H9 (cell line): ENCODE measurements at regions not wholly inside any gene's neighbourhood (a gene's known extent, or its start where the extent isn't known, plus 50 kb on each side); places are given as distances from the start of the nearest gene placed in this dataset.

Source experiments
- DNase-seq: peaks from one replicate; pipeline ENCODE4 v3.0.0-alpha.2; 2017
- H2AFZ ChIP-seq: one replicate; pipeline ENCODE4 v1.6.1; 2013; ENCODE audit warnings: mild to moderate bottlenecking, low read length, control low read depth, moderate library complexity
- H2AK5ac ChIP-seq: 2 replicates; pipeline ENCODE4 v1.6.1; 2013; ENCODE audit warnings: low read length, control low read depth, mixed read lengths; ENCODE audit not compliant: insufficient read length
- H2BK120ac ChIP-seq: one replicate; pipeline ENCODE4 v1.6.1; 2013; ENCODE audit warnings: low read depth, mild to moderate bottlenecking, low read length, control low read depth, inconsistent platforms; ENCODE audit not compliant: poor library complexity, severe bottlenecking
- H2BK12ac ChIP-seq: 2 replicates; pipeline ENCODE4 v1.6.1; 2013; ENCODE audit warnings: low read length, control low read depth, mixed read lengths, low read depth; ENCODE audit not compliant: insufficient read length
- H2BK15ac ChIP-seq: 2 replicates; pipeline ENCODE4 v1.6.1; 2013; ENCODE audit warnings: low read depth, low read length, control low read depth
- H2BK20ac ChIP-seq: one replicate; pipeline ENCODE4 v1.6.1; 2013; ENCODE audit warnings: low read depth, mild to moderate bottlenecking, low read length, control low read depth, inconsistent platforms; ENCODE audit not compliant: poor library complexity, severe bottlenecking
- H2BK5ac ChIP-seq: 2 replicates; pipeline ENCODE4 v1.6.1; 2013; ENCODE audit warnings: low read length, control low read depth, mixed read lengths; ENCODE audit not compliant: insufficient read length
- H3K14ac ChIP-seq: 2 replicates; pipeline ENCODE4 v1.6.1; 2013; ENCODE audit warnings: low read length, control low read depth; ENCODE audit not compliant: insufficient read depth
- H3K18ac ChIP-seq: 2 replicates; pipeline ENCODE4 v1.6.1; 2013; ENCODE audit warnings: low read depth, mild to moderate bottlenecking, mixed read lengths, low read length, control low read depth; ENCODE audit not compliant: insufficient read length
- H3K23ac ChIP-seq: 2 replicates; pipeline ENCODE4 v1.6.1; 2013; ENCODE audit warnings: low read length, control low read depth, mixed read lengths, low read depth; ENCODE audit not compliant: insufficient read length
- H3K23me2 ChIP-seq: 2 replicates; pipeline ENCODE4 v1.6.1; 2013; ENCODE audit warnings: low read depth, mild to moderate bottlenecking, mixed read lengths, low read length, control low read depth; ENCODE audit not compliant: insufficient read length, poor library complexity, severe bottlenecking
- H3K27ac ChIP-seq: 2 replicates; pipeline ENCODE4 v1.5.1; 2013; ENCODE audit warnings: low read length, control low read depth, mixed read lengths, low read depth; ENCODE audit not compliant: insufficient read length
- H3K27me3 ChIP-seq: 2 replicates; pipeline ENCODE4 v1.6.1; 2013; ENCODE audit warnings: low read length, control low read depth, inconsistent platforms; ENCODE audit not compliant: insufficient read depth
- H3K4ac ChIP-seq: 2 replicates; pipeline ENCODE4 v1.6.1; 2013; ENCODE audit warnings: low read depth, mild to moderate bottlenecking, control low read depth, inconsistent platforms, low read length, moderate library complexity
- H3K4me1 ChIP-seq: 2 replicates; pipeline ENCODE4 v1.6.1; 2013; ENCODE audit warnings: low read length, control low read depth, inconsistent platforms; ENCODE audit not compliant: insufficient read depth
- H3K4me2 ChIP-seq: 2 replicates; pipeline ENCODE4 v1.6.1; 2013; ENCODE audit warnings: low read length, control low read depth, mixed read lengths; ENCODE audit not compliant: insufficient read length, insufficient read depth
- H3K56ac ChIP-seq: 2 replicates; pipeline ENCODE4 v1.6.1; 2013; ENCODE audit warnings: low read depth, mild to moderate bottlenecking, mixed read lengths, low read length, control low read depth; ENCODE audit not compliant: insufficient read length
- H3K79me1 ChIP-seq: 2 replicates; pipeline ENCODE4 v1.6.1; 2013; ENCODE audit warnings: low read depth, mild to moderate bottlenecking, moderate library complexity, low read length, control low read depth, inconsistent platforms; ENCODE audit not compliant: insufficient read depth, poor library complexity, severe bottlenecking
- H3K79me2 ChIP-seq: 2 replicates; pipeline ENCODE4 v1.6.1; 2013; ENCODE audit warnings: low read length, control low read depth, inconsistent platforms; ENCODE audit not compliant: insufficient read depth
- H3K9ac ChIP-seq: 2 replicates; pipeline ENCODE4 v1.6.1; 2013; ENCODE audit warnings: low read length, control low read depth, mixed read lengths; ENCODE audit not compliant: insufficient read length; ENCODE audit errors: extremely low read depth
- H3K9me3 ChIP-seq: one replicate; pipeline ENCODE4 v1.6.1; 2013; ENCODE audit warnings: low read depth, low read length, inconsistent platforms; ENCODE audit not compliant: control insufficient read depth
- H3T11ph ChIP-seq: one replicate; pipeline ENCODE4 v1.6.1; 2013; ENCODE audit warnings: mild to moderate bottlenecking, low read length, control low read depth, inconsistent platforms
- H4K20me1 ChIP-seq: one replicate; pipeline ENCODE4 v1.6.1; 2013; ENCODE audit not compliant: control insufficient read depth, insufficient read length, insufficient read depth
- H4K5ac ChIP-seq: 2 replicates; pipeline ENCODE4 v1.6.1; 2013; ENCODE audit warnings: low read depth, mild to moderate bottlenecking, mixed read lengths, low read length, control low read depth; ENCODE audit not compliant: insufficient read length
- H4K8ac ChIP-seq: replicated peaks from 2 replicates; pipeline ENCODE4 v1.6.1; 2013; ENCODE audit warnings: low read length, control low read depth, mixed read lengths, low read depth; ENCODE audit not compliant: insufficient read length
- H4K91ac ChIP-seq: 2 replicates; pipeline ENCODE4 v1.6.1; 2013; ENCODE audit warnings: low read depth, mild to moderate bottlenecking, moderate library complexity, mixed read lengths, low read length, control low read depth; ENCODE audit not compliant: insufficient read length
- H3K27ac Mint-ChIP-seq, 3 experiments: 2 replicates in 2 of 3; 3 replicates in 1 of 3; pipeline ENCODE4 v1.8.0; 2020 to 2021; ENCODE audit warnings: mixed read lengths in 3 of 3, mild to moderate bottlenecking in 1 of 3, moderate library complexity in 1 of 3
- H3K27me3 Mint-ChIP-seq: 2 replicates; pipeline ENCODE4 v1.8.0; 2021; ENCODE audit warnings: low read depth, mild to moderate bottlenecking, moderate library complexity, mixed read lengths
- H3K36me3 Mint-ChIP-seq, 3 experiments: 2 replicates in 2 of 3; 3 replicates in 1 of 3; pipeline ENCODE4 v1.8.0; 2020 to 2021; ENCODE audit warnings: low read depth in 3 of 3, mixed read lengths in 3 of 3; ENCODE audit not compliant: insufficient read depth in 1 of 3
- H3K4me1 Mint-ChIP-seq, 2 experiments: 2 replicates each; pipeline ENCODE4 v1.8.0; 2020; ENCODE audit warnings: mixed read lengths in 2 of 2
- H3K4me3 Mint-ChIP-seq, 2 experiments: 2 replicates in 1 of 2; 3 replicates in 1 of 2; pipeline ENCODE4 v1.8.0; 2020 to 2021; ENCODE audit warnings: mild to moderate bottlenecking in 2 of 2, mixed read lengths in 2 of 2, moderate library complexity in 1 of 2
- H3K9me3 Mint-ChIP-seq, 2 experiments: 2 replicates in 1 of 2; 3 replicates in 1 of 2; pipeline ENCODE4 v1.8.0; 2020; ENCODE audit warnings: mild to moderate bottlenecking in 2 of 2, mixed read lengths in 2 of 2, moderate library complexity in 1 of 2
- WGBS: extraction: QIAGEN DNeasy Blood & Tissue Kit; methylation state at CpG from one replicate; pipeline ENCODE4 v1.1.7; 2013; ENCODE audit warnings: missing lambda C conversion rate, low lambda C conversion rate, mixed read lengths; ENCODE audit not compliant: insufficient read length; ENCODE audit errors: extremely low coverage; 5-methylcytosine and 5-hydroxymethylcytosine counted together
- TF ChIP-seq, protein P1 (sequence below): fragments of 200-600 bp; sonication (generic); conservative IDR thresholded peaks from 3 replicates; pipeline ENCODE4 v1.8.0; 2021; ENCODE audit warnings: antibody characterized with exemption, mild to moderate bottlenecking

DNA sequence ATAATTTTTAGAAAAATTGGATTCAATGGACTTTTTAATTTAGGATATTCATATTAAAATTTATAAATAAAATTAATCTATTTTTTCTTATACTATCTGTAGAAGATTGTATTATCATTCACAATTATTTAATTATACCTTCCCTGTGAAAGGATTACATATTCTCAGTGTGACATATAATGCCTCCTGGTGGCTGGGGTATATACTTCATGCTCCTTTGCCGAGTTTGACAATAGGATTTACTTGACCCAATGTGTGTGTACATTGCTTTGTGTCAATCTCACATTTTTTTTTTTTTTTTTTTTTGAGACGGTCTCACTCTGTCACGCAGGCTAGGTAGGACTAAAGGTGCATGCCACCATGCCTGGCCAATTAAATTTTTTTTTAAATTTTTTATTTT, 230.0 kb upstream of the CHD6 start:
- no peaks in the 10 kb centered on the region for H3K79me2 ChIP-seq
- DNase-seq = no peak
- no peak overlapping the region for H2BK15ac ChIP-seq
- H2BK20ac ChIP-seq = no peak overlapping the region
- TF ChIP-seq, protein P1, sequence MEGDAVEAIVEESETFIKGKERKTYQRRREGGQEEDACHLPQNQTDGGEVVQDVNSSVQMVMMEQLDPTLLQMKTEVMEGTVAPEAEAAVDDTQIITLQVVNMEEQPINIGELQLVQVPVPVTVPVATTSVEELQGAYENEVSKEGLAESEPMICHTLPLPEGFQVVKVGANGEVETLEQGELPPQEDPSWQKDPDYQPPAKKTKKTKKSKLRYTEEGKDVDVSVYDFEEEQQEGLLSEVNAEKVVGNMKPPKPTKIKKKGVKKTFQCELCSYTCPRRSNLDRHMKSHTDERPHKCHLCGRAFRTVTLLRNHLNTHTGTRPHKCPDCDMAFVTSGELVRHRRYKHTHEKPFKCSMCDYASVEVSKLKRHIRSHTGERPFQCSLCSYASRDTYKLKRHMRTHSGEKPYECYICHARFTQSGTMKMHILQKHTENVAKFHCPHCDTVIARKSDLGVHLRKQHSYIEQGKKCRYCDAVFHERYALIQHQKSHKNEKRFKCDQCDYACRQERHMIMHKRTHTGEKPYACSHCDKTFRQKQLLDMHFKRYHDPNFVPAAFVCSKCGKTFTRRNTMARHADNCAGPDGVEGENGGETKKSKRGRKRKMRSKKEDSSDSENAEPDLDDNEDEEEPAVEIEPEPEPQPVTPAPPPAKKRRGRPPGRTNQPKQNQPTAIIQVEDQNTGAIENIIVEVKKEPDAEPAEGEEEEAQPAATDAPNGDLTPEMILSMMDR = peak; percentile 66
- H3K4me1 Mint-ChIP-seq = no peaks in the 10 kb centered on the region
- no peak overlapping the region for H2AK5ac ChIP-seq
- H3K4me3 Mint-ChIP-seq = no peak overlapping the region
- no peak overlapping the region for H3K4me2 ChIP-seq
- H4K5ac ChIP-seq = no peak overlapping the region
- H2BK5ac ChIP-seq = no peak overlapping the region
- whole genome bisulfite sequencing = no CpG with 5 or more reads among the region's 3 CpGs
- H3K79me1 ChIP-seq = no peaks in the 10 kb centered on the region
- H4K91ac ChIP-seq = no peak overlapping the region
- no peaks in the 10 kb centered on the region for H3K36me3 Mint-ChIP-seq
- H3K4me1 ChIP-seq = no peaks in the 10 kb centered on the region
- H4K20me1 ChIP-seq = no peaks in the 10 kb centered on the region
- H3K9me3 ChIP-seq = no peaks in the 10 kb centered on the region
- no peaks in the 10 kb centered on the region for H3K27me3 Mint-ChIP-seq
- H3T11ph ChIP-seq = no peak overlapping the region
- H3K14ac ChIP-seq = no peak overlapping the region
- H3K18ac ChIP-seq = no peak overlapping the region
- no peak overlapping the region for H3K4ac ChIP-seq
- no peak overlapping the region for H3K23ac ChIP-seq
- H3K27ac Mint-ChIP-seq = no peak overlapping the region
- H3K9ac ChIP-seq = no peak overlapping the region
- H2AFZ ChIP-seq = no peak overlapping the region
- H3K27me3 ChIP-seq = no peaks in the 10 kb centered on the region
- H2BK12ac ChIP-seq = no peak overlapping the region
- H3K27ac ChIP-seq = no peak overlapping the region
- H4K8ac ChIP-seq = no peak overlapping the region
- H3K9me3 Mint-ChIP-seq = no peaks in the 10 kb centered on the region
- H3K56ac ChIP-seq = no peak overlapping the region
- H2BK120ac ChIP-seq = no peak overlapping the region
- H3K23me2 ChIP-seq = no peaks in the 10 kb centered on the region
